ENCODE measurements at regions not wholly inside any gene's neighbourhood (a gene's known extent, or its start where the extent isn't known, plus 50 kb on each side); places are given as distances from the start of the nearest gene placed in this dataset.

DNA sequence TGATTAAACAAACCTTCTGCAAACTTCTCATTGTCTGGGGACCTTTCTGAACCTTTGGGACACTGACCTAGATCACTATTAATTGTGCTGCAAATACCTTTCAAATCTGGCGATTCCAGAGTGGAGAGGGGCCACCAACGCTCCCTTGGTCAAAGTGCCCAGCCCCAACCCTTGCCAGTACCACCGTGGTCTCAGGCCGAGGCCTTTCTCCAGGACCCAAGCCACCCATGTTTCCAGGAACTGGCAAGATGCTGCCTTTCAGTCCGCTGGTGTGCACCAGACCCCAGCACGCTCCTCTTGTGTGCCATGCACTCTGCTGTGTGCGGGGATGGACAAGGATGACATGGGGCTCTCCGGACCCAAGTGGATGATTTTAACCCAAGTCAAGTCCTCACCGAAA lies 91.1 kb upstream of the MGMT start:
- no peak for DNase-seq
- TF ChIP-seq GATA1 (IDR thresholded peaks at IDR 0.05; ENCODE audit: low read depth, low read length), result no peak
- no peak for TF ChIP-seq POLR2A (IDR thresholded peaks at IDR 0.05; ENCODE audit: low read length)

DNA sequence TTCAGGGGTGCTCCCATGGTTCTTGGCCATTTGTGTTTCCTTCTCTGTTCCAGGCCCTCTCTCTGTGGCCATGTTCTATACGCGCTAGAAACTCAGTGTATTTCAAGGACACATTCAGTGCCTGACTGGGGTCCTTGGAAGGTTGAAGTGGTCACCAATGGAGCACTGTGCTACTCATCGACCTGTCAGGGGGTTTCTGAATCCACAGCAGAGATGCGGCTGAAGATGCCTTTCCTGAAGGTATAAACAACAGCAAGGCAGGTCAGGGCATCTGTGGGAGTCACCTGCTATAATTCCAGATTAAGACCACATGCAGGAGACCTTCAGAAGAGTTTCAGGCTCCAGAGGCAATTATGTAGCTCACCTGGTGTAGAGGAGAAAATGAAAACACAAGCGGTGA lies 86.8 kb upstream of the MGMT start:
- no peak for DNase-seq
- TF ChIP-seq POLR2A (IDR thresholded peaks at IDR 0.05; ENCODE audit: low read length) (no peak), GATA1 (IDR thresholded peaks at IDR 0.05; ENCODE audit: low read depth, low read length) (no peak)

DNA sequence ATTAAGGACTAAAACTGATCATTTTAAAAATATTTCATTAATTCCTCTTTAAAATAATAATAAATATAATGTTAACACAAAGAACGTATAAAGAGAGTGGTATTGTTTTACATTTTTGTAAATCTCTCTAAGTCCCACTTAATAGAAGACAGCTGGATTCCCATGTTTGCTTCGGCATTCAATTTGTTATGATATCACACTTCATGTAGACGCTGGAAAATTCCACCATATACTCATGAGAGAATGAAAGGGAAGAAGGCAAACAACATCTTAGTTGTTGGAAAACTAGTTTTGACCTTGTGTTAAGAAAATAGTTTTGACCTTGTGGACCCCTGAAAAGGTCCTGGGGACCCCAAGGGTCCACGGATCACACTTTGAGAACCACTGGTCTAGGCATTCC lies 85.3 kb upstream of the MGMT start:
- no peak for TF ChIP-seq GATA1 (IDR thresholded peaks at IDR 0.05; ENCODE audit: low read depth, low read length)
- no peak for TF ChIP-seq POLR2A (IDR thresholded peaks at IDR 0.05; ENCODE audit: low read length)
- no peak for DNase-seq

DNA sequence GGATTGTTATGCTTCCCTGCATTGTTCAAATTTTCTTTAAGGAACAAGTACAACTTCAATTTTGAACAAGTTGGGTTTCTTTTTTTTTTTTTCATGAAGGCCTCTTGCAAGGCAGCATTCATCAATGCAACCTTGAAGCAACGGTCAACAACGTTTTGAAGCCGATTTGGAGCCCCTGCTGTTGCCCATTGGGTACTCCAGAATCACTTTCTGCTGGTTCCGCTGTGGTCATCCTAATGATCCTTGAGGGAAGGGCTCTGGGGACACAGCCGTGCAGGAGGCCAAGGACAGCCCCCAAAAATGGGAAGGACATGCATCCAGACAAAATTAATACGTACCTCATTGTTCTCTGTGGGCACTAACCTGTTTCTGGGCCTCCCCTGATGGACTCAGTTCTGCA lies 84.6 kb upstream of the MGMT start:
- DNase-seq, result no peak
- no peak for TF ChIP-seq POLR2A (IDR thresholded peaks at IDR 0.05; ENCODE audit: low read length)
- TF ChIP-seq GATA1 (IDR thresholded peaks at IDR 0.05; ENCODE audit: low read depth, low read length), result no peak

DNA sequence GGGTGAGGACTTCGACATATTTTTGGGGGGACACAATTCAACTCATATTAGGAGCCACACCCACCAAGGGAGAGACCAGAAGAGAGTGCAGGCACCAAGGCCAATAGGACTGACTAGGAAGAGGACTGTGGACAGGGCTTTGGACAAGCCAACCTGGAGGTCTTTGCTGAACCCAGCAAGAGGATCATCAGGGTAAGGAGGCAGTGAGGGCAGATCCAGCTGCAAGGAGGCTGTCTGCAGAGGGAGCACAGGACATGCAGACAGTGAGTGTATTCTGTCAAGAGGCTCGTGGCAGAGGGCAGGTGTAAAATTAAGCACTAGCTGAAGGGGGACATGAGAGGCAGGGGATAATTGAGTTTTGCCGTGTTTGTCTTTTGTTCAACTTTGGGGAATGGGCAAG lies 83.4 kb upstream of the MGMT start:
- no peak for TF ChIP-seq GATA1 (IDR thresholded peaks at IDR 0.05; ENCODE audit: low read depth, low read length)
- TF ChIP-seq POLR2A (IDR thresholded peaks at IDR 0.05; ENCODE audit: low read length), result no peak

DNA sequence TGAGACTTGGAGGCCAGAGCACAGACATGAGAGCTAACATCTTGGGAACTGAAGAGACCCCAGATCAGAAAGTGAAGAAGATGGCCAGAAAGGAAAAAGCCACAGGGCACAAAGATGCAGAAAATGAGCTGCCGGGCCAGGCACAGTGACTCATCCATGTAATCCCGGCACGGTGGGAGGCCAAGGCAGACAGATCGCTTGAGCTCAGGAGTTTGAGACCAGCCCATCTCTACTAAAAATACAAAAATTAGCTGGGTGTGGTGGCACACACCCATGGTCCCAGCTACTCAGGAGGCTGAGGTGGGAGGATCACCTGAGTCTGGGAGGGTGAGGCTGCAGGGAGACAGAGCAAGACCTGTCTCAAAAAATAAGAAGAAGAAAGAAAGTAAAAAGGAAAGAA lies 81.4 kb upstream of the MGMT start:
- no peak for TF ChIP-seq GATA1 (IDR thresholded peaks at IDR 0.05; ENCODE audit: low read depth, low read length)
- TF ChIP-seq POLR2A (IDR thresholded peaks at IDR 0.05; ENCODE audit: low read length), result no peak
- DNase-seq, result no peak

More for the DNA sequence above, 83.4 kb upstream of the MGMT start:
- no peak for DNase-seq

DNA sequence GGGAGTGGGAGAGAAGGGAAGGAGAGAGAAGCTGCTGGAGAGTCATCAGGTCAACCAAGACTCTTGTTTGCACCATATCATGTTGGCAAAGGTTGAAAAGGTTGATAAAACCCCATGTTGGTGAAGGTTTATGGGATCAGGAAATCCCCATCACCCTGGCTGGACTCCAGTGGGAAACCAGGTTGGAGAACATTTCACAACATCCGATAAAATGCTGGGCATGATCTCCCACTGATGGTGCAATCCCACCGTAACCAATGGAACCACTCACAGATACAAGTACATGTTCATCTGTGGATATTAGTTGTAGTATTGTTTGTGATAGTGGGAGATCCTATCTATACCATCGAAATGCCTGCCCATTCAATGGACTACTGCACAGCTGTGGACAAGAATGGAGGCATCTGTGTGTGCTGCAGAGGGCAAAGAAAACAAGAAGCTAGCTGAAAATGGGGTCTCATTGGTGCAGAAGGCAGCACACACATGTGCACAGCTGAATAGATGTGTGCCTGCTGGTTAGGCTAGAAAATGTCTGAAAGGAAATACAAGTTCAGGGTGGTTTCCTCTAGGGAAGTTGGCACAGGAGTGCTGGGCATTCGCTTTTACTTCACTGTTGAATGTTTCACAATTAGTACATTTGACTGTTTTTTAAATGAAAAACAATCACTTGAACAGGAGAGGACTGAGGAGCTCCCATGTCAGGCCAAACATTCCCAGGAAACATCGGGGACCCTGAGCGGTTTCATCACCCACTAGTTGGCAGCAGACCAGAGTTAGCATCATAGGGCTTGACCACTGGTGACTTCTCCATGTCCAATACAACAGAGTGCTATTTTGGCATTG lies 80.4 kb upstream of the MGMT start:
- TF ChIP-seq POLR2A (IDR thresholded peaks at IDR 0.05; ENCODE audit: low read length), result no peak
- no peak for TF ChIP-seq GATA1 (IDR thresholded peaks at IDR 0.05; ENCODE audit: low read depth, low read length)
- no peak for DNase-seq

DNA sequence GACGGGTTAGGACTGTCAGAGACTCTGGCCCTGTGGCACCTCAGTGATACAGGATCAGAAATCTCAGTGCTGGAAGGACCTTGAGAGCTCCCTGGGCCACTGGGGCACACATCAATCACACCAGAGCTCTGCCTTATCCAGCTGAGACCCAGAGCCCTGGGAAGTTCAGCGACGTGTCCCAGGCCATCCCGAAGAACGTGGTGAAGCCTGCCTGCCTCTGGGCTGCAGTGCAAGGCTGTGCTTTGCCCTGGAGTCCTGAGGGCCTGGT lies 79.8 kb upstream of the MGMT start:
- no peak for DNase-seq
- TF ChIP-seq GATA1 (IDR thresholded peaks at IDR 0.05; ENCODE audit: low read depth, low read length) (no peak), POLR2A (IDR thresholded peaks at IDR 0.05; ENCODE audit: low read length) (no peak)

DNA sequence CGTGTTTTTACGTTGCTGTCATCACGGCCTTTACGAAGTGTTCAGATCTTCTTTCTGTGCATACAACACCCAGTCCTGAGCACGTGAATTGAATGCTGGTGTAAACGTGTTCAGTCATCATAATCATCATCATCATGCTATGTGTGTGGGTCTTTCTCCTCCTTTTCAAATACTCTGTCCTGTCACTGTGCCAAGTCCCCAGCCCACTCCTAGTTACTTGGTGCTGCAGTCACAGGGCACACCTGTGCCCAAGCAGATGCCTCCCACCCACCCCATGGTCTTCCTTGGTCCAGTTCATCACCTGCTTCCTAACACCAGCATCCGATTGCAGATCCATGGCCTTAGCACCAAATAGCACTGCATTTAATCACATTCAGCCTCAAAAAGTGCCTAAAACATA lies 78.6 kb upstream of the MGMT start:
- no peak for DNase-seq
- no peak for TF ChIP-seq POLR2A (IDR thresholded peaks at IDR 0.05; ENCODE audit: low read length)

DNA sequence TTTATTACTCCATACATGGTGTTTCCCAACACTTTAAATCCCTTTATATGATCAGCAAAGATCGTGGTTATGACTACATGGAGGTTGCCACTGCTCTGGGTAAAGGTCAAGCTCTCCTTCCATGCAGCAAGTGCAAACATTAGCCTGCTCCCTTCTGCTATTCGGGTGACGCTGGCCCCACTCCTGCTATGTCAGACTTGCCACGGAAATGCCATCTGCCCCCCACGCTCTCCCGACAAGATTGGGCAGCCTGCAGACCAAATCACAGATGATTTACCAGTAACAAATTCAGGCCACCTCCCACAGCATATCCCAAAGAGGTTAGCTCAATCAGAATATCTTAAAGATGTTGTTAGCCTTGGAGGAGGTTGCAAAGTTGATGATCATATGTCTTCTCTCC lies 77.8 kb upstream of the MGMT start:
- no peak for DNase-seq
- TF ChIP-seq GATA1 (IDR thresholded peaks at IDR 0.05; ENCODE audit: low read depth, low read length) (no peak), POLR2A (IDR thresholded peaks at IDR 0.05; ENCODE audit: low read length) (no peak)

DNA sequence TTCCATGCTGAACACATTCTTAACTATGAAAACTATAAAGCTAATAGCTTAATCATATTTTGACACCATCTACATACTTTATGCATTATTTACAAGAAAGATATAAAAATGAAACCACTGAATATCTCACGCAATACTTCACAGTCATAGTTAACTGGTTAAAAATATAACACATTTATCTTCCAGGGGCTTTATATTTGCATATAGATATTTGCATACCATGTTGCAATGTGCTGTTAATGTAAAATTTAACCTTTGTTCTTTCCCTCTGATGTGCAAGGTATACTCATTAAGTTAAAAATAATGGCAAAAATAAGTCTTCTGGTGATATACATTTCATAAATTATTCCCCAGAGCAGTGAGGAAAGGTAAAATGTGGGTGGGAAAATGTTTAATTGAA lies 76.9 kb upstream of the MGMT start:
- DNase-seq, result no peak
- TF ChIP-seq POLR2A (IDR thresholded peaks at IDR 0.05; ENCODE audit: low read length), result no peak
- no peak for TF ChIP-seq GATA1 (IDR thresholded peaks at IDR 0.05; ENCODE audit: low read depth, low read length)

DNA sequence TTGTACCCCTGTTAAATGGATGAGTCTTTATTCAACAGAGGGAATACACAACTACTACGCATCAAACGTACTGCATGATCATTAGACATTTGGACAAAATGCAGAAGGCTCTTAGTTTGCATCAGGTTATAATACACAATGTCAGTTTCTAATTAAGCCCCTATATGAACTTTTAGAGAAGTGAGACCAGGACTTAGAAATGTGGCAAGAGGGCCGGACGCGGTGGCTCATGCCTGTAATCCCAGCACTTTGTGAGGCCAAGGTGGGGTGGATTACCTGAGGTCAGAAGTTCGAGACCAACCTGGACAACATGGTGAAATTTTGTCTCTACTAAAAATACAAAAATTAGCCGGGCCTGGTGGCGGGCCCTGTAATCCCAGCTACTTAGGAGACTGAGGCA lies 76.3 kb upstream of the MGMT start:
- TF ChIP-seq GATA1 (IDR thresholded peaks at IDR 0.05; ENCODE audit: low read depth, low read length), result no peak
- TF ChIP-seq POLR2A (IDR thresholded peaks at IDR 0.05; ENCODE audit: low read length), result no peak

DNA sequence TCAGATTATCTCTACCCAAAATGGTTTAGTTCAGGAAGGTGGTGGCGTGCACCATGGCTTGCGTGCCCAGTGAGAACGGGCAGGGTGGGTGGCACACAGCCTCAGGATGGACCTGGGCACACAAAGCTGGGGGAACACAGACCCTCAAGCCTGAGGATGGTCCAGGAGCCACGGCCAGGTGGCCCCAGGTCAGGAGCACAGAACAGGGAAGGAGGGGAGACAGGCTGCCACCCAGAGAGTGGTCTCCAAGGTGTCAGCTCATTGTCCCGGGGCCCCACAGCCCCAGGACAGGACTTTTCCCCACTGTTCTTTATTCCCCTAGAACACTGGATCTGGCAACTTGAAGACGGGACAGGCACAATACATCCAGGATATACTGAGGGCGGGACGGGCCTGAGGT lies 75.6 kb upstream of the MGMT start:
- no peak for DNase-seq

More for the DNA sequence above, 76.3 kb upstream of the MGMT start:
- no peak for DNase-seq

DNA sequence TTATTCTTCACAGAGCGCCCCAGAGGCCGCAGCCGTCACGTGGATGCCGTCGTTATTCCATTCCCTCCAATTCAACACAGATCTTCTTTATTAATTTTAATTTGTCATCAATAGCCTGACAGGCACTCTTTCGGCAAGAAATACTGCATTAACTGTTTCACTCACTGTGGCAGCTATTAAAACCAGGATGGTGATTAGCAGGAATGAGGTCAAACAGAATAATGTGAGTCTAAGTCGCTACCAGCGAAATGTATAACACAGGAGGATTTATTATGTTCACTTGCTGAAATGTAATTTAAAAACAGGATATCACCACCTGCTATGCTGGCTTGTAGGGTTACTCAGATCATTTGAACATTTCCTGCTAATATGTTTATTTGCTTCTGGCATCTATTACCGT lies 74.2 kb upstream of the MGMT start:
- TF ChIP-seq GATA1 (IDR thresholded peaks at IDR 0.05; ENCODE audit: low read depth, low read length), result no peak
- TF ChIP-seq POLR2A (IDR thresholded peaks at IDR 0.05; ENCODE audit: low read length), result no peak
- no peak for DNase-seq

More for the DNA sequence above, 75.6 kb upstream of the MGMT start:
- TF ChIP-seq GATA1 (IDR thresholded peaks at IDR 0.05; ENCODE audit: low read depth, low read length), result no peak
- TF ChIP-seq POLR2A (IDR thresholded peaks at IDR 0.05; ENCODE audit: low read length), result no peak

DNA sequence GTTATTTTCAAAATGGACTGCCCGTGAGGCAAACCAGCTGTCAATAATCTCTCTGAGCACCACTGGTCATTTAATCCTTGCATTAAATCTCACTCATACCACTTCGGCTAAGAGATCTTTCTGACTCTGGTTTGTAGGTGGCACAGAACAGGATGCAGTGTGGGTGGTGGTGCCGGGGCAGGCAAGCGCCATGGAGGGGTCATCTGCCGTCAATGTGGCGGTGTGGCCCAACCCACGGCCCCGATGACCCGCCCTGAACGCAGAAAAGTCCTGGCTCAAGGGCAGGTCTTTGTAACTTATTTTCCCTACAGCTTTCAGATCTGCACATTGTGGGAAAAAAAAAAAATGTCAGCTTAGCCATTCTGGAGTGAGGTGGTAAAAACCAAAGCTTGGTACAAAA lies 73.2 kb upstream of the MGMT start:
- DNase-seq, result no peak
- TF ChIP-seq POLR2A (IDR thresholded peaks at IDR 0.05; ENCODE audit: low read length) (no peak), GATA1 (IDR thresholded peaks at IDR 0.05; ENCODE audit: low read depth, low read length) (no peak)

All from erythroblast (primary cell).